SH-SY5Y (cell line): ENCODE measurements at regions not wholly inside any gene's neighbourhood (a gene's known extent, or its start where the extent isn't known, plus 50 kb on each side); places are given as distances from the start of the nearest gene placed in this dataset.

Experiments
- GATA2 ChIP-seq: IDR thresholded peaks from 2 replicates; pipeline ENCODE4 v1.6.1; 2011; ENCODE audit warnings: mild to moderate bottlenecking, low read depth, low read length
- GATA3 ChIP-seq: IDR thresholded peaks from 2 replicates; pipeline ENCODE4 v1.6.1; 2011; ENCODE audit warnings: low read depth, mild to moderate bottlenecking, low read length, moderate library complexity

- no peak for TF ChIP-seq GATA3
- TF ChIP-seq GATA2, result no peak
These were observed 135.1 kb downstream of the ETNK1 start for GRCh38 chr12:22759769-22760674.
